ENCODE measurements at regions not wholly inside any gene's neighbourhood (a gene's known extent, or its start where the extent isn't known, plus 50 kb on each side); places are given as distances from the start of the nearest gene placed in this dataset.

- H3K27me3 ChIP-seq (ENCODE audit: control insufficient read depth in 4 of 4, insufficient read depth in 4 of 4, low read length in 3 of 4), result no peaks in the 10 kb centered on the region
- H3K27ac ChIP-seq (ENCODE audit: low read depth in 1 of 2, low read length in 2 of 2), result no peak overlapping the region
- H3K9ac ChIP-seq (ENCODE audit: low read depth in 1 of 2, low read length in 2 of 2), result no peak overlapping the region
- H3K9me3 ChIP-seq (ENCODE audit: control insufficient read depth in 4 of 4, low read length in 3 of 4), result no peaks in the 10 kb centered on the region
- H3K4me3 ChIP-seq (ENCODE audit: low read depth in 1 of 3, low read length in 3 of 3), result no peak overlapping the region
- DNase-seq (ENCODE audit: low spot score), result no peak
- H3K36me3 ChIP-seq (ENCODE audit: control insufficient read depth in 4 of 4, insufficient read depth in 3 of 4, low read depth in 1 of 4, low read length in 3 of 4), result no peaks in the 10 kb centered on the region
- TF ChIP-seq HNF4A (conservative IDR thresholded peaks at IDR 0.05) (no peak), CTCF (IDR thresholded peaks at IDR 0.05; ENCODE audit: low read depth, low read length, missing input control) (no peak), FOXA1 (IDR thresholded peaks at IDR 0.05) (no peak), ZBTB33 (IDR thresholded peaks at IDR 0.05) (no peak), FOXA2 (IDR thresholded peaks at IDR 0.05) (no peak), HNF4G (IDR thresholded peaks at IDR 0.05) (no peak), TAF1 (conservative IDR thresholded peaks at IDR 0.05) (no peak), MAX (IDR thresholded peaks at IDR 0.05) (no peak), SP1 (IDR thresholded peaks at IDR 0.05) (no peak), GABPA (IDR thresholded peaks at IDR 0.05 in 1 of 2, conservative IDR thresholded peaks at IDR 0.05 in 1 of 2) (no peak), NR2F2 (IDR thresholded peaks at IDR 0.05) (no peak), REST (IDR thresholded peaks at IDR 0.05) (no peak), YY1 (IDR thresholded peaks at IDR 0.05) (no peak), JUND (IDR thresholded peaks at IDR 0.05) (no peak), ATF3 (IDR thresholded peaks at IDR 0.05) (no peak), RXRA (IDR thresholded peaks at IDR 0.05) (no peak), EGR1 (IDR thresholded peaks at IDR 0.05; ENCODE audit: low read depth in 2 of 2) (no peak), RAD21 (IDR thresholded peaks at IDR 0.05) (no peak)
- H3K4me1 ChIP-seq (ENCODE audit: control insufficient read depth in 4 of 4, insufficient read depth in 4 of 4, low read length in 3 of 4), result no peaks in the 10 kb centered on the region
Observed at GRCh38 chr3:191686626-191687025, 225.7 kb downstream of the PYDC2 start.

Data from liver (tissue), 7 donors.